Lung microvascular endothelial cell (primary cell): ENCODE measurements at regions not wholly inside any gene's neighbourhood (a gene's known extent, or its start where the extent isn't known, plus 50 kb on each side); places are given as distances from the start of the nearest gene placed in this dataset.

Source experiments
- DNase-seq, 2 donors: peaks; one replicate each; pipeline versions ENCODE4 v3.0.0 to v3.0.0-alpha.2; 2010; ENCODE audit warnings: low read depth in 2 of 2

DNA sequence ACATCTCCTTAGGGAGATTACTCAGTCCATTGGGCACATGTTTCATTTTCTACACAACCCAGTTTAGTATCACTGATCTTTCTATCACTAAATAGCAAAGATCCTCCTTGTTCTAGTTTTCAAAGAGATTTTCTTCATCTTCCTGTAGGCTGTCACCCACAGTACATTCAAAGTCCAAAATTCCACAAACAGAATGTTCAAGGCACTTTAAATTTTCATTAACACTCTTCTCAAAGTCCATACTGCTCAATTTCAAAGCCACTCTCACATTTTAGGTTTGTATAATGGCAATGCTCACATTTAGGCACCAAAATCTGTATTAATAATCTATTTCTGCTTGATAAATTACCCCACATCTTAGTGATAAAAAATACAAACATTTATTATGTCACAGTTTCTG is 152.8 kb downstream of the FSIP2 start:
- no peak for DNase-seq

DNA sequence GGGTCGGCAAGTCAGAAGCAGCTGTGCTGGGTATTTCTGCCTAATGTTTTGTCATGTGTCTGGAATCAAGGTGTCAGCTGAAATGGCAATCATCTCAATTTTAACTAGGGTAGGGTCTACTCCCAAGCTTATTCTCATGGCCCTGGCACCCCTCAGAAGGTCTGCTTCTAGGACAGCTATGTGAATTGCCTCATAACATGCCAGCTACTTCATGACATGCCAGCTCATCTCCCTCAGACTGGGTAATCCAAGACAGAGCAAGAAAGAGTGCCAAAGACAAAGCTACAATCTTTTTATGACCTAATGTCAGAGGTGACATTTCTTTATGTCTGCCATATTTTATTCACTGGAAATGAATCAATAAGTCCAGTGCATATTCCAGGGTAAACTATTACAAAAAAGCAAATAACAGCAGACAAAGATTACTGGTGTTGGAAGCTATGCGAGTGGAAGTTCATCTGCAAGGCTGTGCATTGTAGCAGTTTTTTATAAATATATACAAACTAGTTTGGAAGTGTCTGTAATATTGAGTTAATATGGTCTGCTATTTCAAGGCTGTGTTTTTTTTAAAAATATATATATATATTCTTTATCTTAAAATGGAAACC is 153.3 kb downstream of the FSIP2 start:
- no peak for DNase-seq

DNA sequence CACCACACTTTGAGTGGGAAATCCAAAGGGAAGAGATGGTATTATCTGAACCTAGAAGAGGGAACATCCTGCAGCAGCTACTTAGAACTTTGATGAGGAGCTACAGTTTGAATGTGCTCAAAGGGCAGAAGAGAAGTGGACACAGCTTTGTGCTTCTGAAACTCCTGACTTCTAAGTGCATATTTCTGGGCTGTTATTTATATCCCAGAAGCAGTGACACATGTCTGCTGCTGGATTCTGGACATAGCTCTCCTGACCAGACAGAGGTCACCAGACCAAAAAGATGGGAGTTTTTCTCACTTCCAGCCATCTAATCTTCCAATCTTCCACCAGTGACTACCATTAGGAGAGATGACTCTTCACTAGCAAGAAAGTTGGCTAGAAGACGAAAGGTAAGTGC is 153.9 kb downstream of the FSIP2 start:
- DNase-seq = no peak

DNA sequence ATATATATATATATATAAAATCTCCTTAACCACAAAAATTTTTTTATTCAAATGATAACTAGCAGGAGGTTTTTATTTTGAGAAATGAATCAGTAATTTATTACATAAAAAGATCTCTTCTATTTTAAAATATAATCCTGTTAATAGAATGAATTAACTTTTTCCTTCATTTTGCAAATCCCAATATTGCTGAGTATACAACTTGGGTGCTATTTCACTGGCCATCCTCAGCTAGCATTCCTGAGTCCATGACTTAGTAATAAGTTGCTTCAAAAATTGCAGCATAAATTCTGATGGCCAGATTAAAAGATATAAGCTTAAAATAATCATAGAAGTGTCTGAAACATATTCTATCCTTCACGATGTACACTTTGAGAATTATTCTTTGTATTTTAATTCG is 155.6 kb downstream of the FSIP2 start:
- DNase-seq = no peak

DNA sequence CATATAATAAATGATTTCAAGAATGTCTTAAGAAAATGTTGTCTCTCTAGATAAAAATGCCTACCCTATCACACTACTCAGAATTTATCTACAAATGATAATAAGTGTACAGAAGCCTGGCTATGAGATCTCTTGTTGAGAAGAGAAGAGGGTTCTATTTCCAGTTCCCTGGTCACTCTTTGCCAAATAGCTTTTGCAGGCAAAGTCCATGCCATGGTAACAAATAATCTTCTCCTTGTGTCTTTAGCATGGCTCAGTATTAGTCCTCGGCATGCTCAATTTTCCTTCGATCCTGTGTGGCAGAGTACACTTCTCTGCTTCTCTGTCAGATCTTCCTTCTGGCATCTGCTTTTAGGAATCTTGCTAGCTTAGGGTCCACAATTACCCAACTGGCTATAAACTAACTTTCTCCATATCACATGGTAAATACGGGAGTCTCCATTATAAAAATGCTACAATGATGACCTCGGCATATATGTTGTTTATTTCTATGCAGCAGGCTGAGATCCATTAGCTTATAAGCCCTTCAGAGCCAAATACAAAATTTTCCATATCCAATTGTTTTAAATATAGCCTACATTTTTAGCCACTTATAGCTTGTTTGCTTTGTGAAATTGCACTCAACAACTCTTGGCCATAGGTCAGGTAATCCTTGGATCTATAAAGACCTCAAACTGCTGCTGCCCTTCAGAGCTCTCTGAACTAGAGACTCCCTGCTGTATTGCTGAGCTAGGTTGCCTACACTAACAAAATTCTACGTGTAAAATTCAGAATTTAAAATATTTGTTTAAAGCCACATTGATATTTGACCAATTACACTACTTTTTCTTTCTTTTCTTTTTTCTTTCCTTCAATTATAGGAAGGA is 157.5 kb downstream of the FSIP2 start:
- no peak for DNase-seq

DNA sequence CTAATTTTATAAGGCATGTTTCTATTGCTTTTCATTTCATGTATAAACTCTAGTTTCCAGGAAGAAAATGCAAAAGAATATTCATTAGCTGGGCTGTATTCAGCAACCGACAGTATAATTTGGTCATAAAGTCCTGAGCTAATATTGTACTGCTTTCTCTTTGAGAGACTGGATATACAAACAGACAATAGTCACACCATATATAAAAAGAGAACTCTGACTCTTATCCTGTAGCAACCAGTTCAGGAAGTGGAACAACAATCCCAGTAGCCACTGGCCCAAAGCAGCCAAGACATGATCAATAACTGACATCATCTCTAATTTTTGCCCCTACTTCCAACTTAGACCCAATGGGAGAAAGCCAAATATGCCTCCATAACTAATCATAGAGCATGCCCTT is 160.8 kb downstream of the FSIP2 start:
- no peak for DNase-seq

DNA sequence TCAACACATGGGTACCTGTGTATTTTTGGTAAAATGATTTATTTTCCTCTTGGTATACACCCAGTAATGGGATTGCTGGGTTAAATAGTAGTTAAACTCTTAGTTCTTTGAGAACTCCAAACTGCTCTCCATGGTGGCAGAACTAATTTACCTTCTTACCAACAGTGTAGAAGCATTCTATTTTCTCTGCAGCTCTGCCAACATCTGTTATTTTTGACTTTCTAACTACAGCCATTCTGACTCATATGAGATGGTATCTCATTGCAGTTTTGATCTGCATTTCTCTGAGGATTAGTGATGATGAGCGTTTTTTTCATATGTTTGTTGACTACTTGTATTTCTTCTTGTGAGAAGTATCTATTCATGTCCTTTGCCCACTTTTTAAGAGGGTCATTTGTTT is 180.6 kb downstream of the FSIP2 start:
- no peak for DNase-seq

DNA sequence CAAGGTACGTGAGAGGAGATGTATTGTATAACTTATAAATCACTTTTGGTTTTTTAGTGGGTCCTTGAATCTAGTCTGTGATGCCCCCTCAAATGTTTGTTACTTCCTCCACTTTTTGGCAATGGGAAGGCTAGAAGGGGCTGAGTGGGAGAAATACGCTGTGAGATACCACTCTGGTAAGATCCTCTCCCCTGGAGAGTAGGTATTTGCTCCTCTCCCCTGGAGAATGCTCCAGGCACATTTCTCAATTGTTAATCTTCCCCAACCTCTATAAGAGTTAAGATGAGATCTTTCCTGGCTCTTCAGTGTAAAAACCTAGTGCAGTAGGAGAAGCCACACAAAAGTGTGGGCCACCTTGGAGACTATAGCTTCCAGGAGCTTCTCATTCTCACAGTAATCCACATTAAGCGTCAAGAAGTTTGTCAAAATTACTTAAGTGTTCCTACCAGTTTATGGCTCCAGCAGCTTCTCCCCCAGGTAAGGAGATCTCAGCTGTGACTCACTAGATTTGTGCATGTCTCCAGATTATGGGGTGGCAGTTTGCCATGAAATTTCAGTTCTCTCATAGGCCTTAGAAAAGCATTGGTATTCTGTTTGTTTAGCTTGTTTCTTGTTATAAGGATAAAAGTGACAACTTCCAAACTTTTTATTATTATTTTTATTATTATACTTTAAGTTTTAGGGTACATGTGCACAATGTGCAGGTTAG is 182.6 kb downstream of the FSIP2 start:
- no peak for DNase-seq

DNA sequence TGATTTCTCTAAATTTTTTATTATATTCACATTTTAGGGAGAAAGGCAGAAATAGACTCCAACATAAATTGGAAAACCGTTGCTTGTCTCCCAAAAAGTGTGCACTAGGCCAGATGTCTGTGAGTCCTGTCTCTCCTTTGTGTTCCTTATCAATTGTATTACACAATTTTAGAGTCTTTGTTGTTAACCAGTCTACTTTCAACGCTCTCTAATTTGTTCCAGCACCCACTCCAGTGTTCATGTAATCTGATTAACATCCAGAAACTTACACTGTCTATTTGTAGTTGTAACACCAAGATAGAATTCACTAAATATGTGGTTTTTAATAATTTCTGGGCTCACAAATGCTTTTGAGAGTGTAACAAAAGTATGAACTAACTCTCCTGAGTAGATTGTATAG is 195.6 kb downstream of the FSIP2 start:
- DNase-seq = no peak

DNA sequence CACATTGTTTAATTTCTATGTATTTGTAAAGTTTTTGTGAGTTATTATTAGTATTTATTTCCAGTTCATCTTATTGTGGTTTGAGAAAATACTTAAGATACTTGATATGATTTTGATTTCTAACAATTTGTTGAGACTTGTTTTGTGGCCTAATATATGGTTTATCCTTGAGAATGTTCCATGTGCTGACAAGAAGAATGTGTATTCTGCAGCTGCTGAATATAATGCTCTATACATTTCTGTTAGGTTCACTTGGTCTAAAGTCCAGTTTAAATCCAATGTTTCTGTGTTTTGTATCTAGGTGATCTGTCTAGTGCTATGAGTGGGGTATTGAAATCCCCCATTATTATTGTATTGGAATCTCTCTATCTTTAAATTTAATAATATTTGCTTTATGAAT is 201.3 kb downstream of the FSIP2 start:
- DNase-seq = no peak

DNA sequence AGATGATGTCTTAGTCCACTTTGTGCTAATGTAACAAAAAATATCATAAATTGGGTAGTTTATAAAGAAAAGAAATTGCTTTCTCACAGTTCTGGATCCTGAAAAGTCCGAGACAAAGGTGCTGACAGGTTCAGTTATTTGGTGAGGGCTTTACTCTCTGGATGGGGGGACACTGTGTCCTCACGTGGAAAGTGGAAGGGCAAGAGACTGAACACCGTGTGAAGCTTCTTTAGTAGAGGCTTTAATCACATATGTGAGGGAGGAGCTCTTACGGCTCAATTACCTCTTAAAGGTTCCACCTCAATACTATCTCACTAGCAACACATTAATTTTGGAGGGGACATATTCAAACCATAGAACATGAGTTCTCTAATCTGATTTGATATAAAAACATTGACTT is 204.3 kb downstream of the FSIP2 start:
- no peak for DNase-seq

DNA sequence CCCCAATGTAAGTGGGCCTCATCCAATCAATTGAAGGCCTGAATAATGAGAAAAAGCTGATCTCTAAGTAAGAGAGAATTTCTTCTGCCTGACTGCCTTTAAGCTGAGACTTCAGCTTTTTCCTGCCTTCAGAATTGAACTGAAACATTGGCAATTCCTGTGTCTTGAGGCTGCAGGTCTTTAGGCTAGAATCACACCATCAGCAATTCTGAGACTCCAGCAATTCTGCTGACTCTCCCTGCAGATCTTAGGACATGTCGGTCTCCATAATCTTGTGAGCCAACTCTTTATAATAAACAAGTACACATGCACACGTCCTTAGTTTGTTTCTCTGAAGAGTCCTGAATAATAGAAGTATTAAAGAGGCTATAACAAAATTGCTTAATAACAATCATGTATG is 209.1 kb downstream of the FSIP2 start:
- no peak for DNase-seq

DNA sequence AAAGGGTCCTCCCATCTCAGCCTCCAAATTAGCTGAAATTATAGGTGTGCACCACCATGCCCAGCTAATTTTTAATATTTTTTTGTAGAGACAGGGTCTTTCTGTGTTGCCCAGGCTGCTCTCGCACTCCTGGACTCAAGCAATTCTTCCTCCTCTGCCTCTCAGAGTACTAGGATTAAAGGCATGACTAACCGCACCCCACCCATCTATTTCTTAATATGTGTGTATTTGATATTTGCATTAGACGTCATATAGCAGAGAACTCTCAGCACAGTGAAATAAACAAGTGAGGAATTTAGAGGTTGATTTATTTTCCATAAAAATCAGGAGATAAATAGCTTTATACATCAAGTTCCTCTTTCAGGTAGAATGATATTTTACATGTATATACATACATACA is 213.5 kb downstream of the FSIP2 start:
- DNase-seq = no peak

DNA sequence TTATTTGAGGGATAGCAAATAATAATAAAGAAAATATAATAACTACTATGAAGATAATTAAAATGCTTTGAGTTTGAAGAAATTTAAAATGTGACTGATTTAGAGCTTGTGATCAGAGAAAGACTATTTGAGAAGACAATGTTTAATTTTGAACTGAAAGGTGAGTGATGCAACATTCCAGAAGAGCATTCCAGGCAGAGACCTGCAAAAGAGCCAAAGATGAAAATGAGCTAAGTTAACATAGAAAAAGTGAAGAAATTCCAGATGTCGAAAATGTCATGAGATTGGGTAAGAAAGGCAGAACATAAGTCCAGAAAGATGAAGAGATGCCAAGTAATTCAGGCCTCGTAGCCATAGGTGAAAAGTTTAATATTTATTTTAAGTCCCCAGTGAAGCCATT is 215.8 kb downstream of the FSIP2 start:
- no peak for DNase-seq

DNA sequence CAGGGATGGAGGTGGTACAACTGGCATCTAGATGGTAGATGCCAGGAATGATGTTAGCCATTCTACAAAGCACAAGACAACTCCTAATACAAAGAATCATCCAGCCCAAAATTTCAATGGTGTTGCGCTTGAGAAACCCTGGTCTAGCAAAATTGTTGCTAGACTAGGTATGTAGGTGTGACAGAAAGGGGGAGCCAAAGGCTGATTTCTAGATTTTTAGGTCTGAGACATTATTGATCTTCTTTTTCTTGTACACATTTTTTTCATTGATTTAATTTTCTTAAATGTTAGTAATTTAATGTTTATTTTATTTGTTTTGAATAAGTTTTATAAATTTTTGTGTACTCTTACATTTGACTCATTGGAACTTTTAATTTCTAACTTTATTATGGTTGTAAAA is 216.4 kb downstream of the FSIP2 start:
- DNase-seq = no peak

DNA sequence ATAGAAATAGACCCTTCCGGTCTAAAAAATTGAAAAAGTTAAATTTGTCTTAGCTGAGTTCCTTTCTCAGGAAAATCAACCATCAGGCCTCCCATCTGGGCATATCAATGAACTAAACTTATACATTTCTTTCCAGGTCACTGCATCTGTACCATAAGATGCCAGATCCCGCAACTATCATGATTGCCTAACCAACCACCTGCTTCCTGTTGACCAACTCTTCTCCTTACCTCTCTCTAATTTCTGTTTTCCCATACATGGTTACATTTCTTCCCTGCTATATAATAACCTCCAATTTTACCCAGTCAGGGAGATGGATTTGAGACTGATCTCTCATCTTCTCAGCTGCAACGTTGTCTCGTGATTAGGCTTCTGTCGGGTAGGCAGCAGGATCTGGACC is 228.7 kb downstream of the FSIP2 start:
- no peak for DNase-seq

DNA sequence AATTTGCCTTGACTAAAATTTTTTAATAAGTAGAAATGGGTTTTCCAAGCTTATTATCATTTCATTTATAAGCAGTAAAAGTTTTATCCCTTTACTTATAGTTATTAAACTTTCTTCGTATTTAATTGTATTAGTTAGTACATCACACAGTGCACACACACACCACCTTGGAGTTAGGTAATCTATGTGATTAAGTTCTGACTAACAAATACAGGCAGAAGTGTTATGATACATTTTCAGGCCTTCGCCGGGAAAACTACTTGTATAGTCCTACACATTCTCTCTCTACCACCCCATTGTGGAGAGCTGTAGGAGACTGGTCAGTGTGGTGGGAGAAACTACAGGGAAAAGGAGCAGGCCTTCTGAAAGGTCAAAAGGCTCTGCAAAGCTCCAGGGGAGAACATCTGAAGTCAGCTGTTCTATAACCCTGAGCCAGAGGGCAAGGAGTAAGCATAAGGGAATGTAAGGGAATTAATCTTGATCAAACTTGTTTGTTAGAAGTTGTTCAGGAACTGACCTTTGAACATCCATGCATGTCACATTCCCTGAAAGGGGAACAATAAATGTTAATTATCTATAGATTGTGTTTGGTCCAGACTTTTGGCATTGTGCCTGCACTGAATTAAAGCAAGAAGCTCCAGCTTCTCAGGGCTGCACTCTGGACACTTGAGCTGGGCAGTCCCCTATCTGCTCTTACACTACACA is 231.7 kb downstream of the FSIP2 start:
- DNase-seq = no peak

DNA sequence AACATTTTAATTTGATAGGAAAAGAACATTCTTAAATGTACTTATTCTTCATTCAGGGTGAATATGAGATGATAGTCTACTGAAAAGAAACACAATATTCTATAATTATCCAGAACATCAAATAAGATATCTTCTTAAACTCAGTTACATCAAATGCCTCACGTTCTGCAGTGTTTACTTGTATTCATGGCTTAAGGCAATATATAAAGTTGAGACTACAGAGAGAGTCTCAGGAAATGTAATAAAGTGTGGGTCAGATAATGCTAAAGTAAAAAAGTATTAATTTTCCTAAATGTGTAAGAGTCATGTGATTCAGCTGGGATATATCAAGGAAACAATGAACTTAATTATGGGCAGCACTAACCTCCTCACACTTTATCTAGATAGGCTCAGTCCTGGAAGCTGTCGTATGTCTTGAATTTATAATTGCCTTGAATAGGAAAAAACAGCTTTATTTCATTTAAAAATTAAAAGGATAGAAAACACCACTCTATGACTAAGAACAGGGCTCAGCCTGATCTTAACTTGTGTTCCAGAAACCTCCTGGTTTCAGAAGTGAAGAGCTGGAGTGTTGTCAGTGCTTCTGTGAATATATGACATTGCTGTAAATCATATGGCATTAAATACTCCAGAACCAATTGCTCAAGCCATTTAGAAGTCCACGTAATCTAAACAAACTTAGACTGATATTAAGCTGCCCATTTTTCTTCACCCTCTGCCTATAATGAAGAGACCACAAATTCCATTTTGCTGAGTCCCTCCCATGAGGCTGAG is 240.2 kb downstream of the FSIP2 start:
- DNase-seq = no peak

DNA sequence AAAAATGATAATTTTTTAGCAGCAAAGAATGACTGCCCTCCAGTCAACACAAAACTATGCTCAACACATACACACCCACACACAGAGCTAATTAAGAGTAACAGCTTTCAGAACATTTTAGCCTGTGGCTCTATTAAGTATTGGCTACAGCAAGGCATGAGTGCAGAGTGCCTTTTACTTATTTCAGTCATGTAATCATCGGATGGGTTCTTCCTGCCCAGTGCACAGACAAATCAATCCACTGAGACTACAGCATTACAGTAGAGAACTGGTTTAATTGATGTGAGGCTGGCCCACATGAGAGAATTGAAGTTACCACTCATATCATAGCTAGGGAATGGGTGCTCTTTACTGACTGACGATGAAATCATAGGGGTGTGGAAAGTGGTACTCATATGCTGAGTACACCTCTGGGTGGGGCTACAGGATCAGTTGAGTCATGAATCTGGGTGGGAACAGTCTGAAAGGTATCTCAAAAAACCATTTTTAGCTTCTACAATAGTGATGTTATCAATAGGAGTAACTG is 241.0 kb downstream of the FSIP2 start:
- DNase-seq = no peak

DNA sequence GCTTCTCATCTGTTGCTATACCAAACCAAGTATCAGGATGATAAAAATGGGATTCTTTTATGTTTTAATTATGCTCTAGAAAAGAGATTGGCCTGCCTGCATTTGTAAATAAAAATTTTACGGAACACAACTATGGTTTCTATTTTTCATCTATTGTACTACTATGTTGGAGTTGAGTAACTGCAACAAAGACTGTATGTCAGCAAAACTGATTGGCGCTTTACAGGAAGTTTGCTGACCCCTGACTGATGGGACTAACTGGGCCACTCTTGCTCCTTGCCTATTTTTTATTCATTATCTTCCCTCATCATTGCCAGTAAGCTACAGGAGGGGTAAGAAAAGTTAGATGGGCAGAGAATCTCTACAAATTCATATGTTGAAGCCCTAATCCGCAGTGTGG is 242.3 kb downstream of the FSIP2 start:
- no peak for DNase-seq

DNA sequence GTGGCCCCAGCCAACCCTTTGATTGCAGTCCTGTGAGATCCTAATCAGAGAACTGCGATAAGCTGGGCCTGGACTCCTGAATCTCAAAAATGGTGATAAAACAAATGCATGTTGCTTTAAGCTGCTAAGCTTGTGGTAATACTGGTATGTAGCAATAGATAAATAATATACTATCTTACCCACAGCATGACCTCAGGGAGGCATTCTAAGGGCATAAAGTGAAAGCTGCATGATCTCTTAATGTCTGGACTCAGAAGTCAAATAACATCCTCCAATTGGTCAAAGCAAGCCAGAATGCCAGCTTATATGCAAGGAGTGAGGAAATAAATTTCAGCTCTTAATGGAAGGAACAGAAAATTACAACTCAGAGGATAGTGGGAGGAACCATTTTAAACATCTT is 246.1 kb downstream of the FSIP2 start:
- DNase-seq = no peak
